ENCODE measurements at regions not wholly inside any gene's neighbourhood (a gene's known extent, or its start where the extent isn't known, plus 50 kb on each side); places are given as distances from the start of the nearest gene placed in this dataset.

- TF ChIP-seq EP300 (IDR thresholded peaks at IDR 0.05) (no peak), CTCF (IDR thresholded peaks at IDR 0.05) (no peak)
Measured at GRCh38 chrX:20355187-20355586, 88.5 kb upstream of the RPS6KA3 start.

Data from sigmoid colon (tissue), 4 donors.